Activated CD4-positive, CD25-positive, alpha-beta regulatory T cell treated with anti-CD3 and anti-CD28 coated beads, Interleukin-2, amount 50 U/mL, for 72 hours (primary cell): ENCODE measurements at regions not wholly inside any gene's neighbourhood (a gene's known extent, or its start where the extent isn't known, plus 50 kb on each side); places are given as distances from the start of the nearest gene placed in this dataset.
A peak's percentile ranks its signal among the peaks of the same experiment; 100 is the strongest.
"Not testable (repeated sequence)": the region's sequence is repeated elsewhere in the genome, so short reads cannot be mapped to it uniquely, and the experiment has no call there.

Experiments
- DNase-seq: peaks from one replicate; pipeline ENCODE4 v3.0.0; 2021

- no peak for DNase-seq
These were observed 356.3 kb downstream of the EMP1 start for GRCh38 chr12:13552830-13553229.

DNA sequence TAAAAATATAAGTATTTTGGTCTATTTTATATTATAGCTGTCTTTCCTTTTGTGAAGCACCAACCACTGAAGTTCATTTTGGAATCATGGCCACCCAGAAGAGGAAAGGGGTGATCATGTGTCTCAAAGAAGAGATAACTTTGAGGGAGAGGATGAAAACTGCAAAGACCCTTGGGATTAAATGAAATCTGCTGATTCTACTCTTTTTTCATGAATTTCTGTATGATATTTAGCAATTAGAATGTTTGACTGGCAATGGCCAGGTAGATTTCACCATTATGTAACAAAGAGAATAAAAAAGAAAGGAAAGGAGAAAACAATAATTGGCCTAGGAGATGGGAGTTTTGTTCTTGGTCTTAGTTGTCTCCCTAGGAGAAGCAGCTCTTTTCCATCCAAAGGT lies 350.8 kb downstream of the EMP1 start:
- no peak for DNase-seq

GRCh38 chr12:13546231-13546630 lies 349.7 kb downstream of the EMP1 start:
- DNase-seq: no peak

DNA sequence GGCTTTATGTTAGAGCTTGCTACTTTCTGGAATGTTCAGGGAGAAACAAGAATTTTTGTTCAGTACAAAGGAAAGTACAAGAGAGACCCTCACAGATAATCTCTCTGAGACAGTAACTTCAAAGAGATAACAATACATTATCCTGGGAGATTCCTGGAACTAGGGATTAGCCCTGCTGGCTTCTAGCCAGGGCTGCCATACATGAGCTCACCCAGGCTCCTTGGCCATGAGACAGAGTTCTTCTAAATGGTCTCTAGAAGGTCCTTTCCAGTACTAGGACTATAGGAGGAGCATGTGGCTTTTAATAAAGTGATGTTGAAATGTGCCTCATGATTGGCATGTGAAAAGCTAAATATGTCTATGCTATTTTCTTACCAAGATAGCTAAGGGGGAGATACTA lies 342.5 kb downstream of the EMP1 start:
- DNase-seq: no peak

DNA sequence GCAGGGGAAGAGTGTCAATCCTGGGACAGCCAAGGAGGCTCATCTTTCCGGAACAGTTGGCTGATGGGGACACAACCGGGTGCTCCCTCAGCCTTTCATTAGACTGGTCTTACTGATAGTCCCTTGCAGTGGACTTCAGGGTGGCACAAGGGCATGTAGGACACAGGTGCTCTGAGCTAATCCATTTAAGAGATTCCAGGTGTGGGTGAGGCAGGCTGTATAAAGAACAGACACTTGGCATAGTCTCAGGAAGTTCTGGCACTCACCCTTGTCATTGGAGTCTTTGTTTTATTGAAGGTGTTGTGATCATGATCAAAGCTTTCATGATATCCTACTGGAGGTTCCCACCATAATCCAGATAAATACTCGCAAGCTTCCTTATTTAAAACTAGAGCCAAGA lies 341.6 kb downstream of the EMP1 start:
- DNase-seq: no peak

DNA sequence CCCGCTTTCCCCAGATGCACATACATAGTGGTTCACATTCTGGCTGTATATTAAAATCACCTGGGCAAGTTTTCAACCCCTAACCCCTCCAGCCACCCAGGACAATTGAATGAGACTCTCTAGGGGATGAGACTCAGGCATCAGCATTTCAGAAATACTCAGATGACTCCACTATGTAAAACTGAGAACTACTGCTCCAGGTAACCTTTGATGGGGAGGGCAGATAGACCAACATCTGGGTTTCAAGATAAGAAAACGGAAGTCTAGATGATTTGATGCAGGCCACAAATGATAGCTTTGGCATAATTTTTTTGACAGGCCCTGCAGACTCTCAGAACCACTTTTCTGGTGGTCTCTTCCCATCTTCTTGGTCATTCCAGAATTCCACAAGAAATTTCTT lies 341.1 kb downstream of the EMP1 start:
- no peak for DNase-seq

DNA sequence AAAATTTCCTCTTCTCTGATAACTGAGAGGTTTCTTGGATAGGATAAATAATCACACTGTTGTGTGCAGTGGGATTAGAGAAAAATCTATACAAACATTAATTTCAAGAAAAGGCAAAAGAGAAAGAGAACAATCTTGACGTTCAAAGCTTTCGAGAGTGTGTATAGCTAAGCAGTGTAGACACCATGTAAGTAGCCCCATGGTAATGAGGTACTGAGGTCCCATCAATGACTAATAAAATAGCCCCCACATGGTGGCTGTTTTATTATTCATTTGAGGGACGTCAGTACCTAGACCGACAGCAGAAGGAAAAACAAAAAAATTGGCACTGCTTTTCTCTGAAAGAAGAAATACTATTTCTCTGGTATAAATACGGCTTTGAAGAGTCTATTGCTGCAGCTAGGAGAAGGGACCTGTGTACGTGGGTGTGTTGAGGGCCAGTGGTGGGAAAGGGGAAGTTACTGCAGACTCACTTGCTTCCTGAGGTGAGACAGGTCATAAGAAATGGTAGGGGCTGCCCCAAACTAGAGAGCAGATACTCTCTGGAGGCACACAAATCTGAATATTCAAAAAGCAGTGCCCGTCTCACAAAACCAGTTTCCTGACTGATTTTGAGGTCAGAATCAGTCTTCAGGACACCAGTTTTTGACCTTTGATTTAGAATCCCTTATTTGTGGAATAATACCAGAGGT lies 339.8 kb downstream of the EMP1 start:
- DNase-seq: no peak

- peak; percentile 35 for DNase-seq
These were observed 338.3 kb downstream of the EMP1 start for GRCh38 chr12:13534645-13535398.

DNA sequence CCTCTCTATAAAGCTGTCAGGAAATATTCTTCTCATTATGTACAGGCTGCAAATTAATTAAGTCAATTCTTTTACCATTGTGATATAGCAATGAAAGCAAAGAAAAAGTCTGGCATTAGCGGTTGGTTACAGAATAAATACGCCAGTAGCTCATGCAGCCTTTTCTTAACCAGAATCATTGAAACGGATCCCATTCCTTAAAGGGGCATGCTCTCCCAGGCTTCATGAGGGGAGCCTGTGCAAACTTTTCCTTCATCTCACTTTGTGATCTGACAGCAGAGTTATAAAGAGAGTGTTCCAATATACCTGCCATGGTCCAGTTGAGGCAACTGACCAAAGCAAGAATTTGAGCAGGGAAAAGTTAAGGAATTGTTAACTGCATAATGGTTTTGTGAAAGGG lies 337.7 kb downstream of the EMP1 start:
- no peak for DNase-seq

DNA sequence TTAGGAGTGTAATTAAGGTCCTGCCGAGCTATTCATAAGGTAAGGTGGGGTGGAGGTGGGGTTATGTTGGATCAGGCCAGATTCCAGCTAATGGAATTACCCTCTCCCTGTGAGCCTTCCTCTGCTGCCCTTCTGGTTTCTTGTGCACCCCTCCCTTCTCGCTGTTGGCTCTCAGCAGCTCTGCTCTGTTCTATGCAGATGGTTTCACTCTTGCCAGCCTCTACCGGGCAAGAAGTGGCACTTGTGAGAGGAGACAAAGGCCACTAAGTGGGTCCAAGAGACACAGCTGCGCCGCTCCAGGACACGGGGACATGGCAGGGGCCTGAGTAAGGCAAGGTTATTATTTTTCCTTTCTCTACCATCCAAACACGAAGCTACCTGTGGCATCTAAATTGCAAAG lies 334.4 kb downstream of the EMP1 start:
- no peak for DNase-seq

DNA sequence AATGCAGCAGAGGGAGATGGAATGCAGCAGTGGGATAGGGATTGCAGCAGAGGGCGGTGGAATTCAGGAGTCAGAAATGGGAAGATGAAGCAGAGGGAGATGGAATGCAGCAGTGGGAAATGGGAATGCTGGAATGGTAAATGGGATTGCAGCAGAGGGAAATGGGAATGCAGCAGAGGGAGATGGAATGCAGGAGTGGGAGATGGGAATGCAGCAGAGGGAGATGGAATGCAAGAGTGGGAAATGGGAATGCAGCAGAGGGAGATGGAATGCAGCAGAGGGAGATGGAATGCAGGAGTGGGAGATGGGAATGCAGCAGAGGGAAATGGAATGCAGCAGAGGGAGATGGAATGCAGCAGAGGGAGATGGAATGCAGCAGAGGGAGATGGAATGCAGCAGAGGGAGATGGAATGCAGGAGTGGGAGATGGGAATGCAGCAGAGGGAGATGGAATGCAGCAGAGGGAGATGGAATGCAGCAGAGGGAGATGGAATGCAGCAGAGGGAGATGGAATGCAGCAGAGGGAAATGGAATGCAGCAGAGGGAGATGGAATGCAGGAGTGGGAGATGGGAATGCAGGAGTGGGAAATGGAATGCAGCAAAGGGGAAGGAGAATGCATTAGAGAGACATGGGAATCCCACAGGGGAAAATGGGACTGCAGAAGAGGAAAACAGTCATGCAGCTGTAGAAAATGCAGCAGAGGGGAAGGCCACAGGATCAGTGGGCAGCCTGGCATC lies 329.8 kb downstream of the EMP1 start:
- not testable (repeated sequence) for DNase-seq

DNA sequence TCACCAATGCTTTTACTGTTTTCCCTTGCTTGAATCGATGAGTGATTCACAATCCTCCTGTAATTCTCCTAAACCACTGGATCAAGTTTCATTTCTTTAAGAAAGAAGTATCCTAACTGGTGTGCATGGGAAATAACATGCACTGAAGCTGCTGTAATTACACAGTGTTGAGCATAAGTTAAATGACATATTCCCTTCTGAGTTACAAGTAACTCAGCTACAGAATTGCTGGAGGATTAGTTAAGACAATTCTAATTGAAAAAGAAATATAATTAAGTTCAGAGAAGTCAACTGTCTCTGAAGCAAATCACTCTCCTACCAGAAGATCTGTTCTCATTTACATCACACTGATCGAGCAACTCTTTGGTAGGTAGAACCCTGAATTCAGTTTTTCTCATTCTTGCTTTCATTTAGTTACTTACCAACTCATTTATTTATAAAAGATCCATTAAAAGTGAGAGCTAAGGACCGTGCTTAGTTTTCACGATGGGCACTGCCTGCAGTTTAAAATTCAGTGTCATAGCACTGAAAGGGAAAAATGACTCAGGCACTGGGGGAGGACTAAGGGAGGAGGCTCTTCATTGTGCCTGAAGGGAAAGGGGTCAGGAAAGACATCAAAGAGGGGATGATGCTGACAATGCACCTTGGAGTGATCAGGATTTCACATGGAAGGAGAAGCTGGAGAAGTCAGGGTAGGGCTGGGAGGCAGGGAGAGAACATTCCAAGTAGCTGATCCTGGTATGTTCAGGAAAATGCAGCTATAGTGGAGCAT lies 327.2 kb downstream of the EMP1 start:
- DNase-seq: no peak

GRCh38 chr12:13518034-13518433 lies 321.5 kb downstream of the EMP1 start:
- DNase-seq: not testable (repeated sequence)

GRCh38 chr12:13509740-13510139 lies 313.2 kb downstream of the EMP1 start:
- DNase-seq: no peak

DNA sequence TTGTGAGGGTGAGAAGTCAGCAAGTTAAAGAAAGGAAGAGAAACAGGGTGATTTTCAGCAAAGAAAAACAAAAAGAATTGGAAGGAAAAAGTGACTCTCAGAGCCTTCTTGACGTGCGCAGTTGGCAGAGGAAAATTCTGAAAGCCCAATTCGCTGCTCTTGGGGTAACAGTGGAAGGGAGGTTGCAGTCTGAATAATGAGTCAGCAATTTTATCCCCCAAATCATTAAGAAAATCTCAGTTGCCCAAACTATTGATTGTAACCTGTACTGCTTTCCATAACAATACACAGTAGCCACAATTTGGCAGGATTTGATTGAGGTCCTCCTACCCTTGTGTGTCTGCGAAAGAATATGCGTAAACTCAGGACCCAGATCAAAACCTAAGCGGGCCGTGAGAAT lies 309.1 kb downstream of the EMP1 start:
- no peak for DNase-seq

DNA sequence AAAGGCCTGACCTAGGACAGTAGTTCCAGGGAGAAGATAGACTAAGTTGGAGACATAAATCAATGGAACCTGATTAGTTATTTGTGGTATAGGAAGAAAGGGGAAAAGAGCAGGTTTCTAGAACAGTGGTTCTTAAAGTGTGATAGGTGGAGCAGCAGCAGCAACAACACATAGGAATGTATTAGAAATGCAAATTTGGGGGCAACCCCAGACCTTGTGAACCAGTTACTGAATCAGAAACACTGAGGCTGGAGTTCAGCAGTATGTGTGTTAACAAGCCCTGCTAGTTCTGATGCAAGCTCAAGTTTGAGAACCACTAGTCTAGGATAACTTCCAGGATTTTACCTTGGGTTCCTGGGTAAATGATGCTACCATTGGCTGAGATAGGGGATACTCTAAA lies 308.7 kb downstream of the EMP1 start:
- DNase-seq: no peak

DNA sequence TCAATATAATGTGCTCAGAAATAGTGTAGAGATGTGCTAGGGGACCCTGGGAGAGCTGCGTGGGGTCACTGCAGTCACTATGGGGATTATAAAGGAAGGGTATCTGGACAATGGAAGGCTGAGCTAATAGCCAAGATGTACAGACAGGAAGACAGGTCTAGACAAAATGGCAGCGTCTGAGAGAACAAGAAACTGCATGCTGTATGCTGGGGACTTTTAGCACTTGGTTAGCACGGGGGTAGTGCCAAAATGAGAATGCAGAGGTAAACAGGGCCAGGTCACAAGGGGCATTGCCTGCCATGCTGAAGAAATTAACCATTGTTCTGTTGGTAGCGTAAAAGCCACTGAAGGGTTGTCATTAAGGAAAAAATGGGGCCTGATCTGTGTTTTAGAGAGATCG lies 308.2 kb downstream of the EMP1 start:
- DNase-seq: no peak

GRCh38 chr12:13504074-13504473 lies 307.5 kb downstream of the EMP1 start:
- no peak for DNase-seq

DNA sequence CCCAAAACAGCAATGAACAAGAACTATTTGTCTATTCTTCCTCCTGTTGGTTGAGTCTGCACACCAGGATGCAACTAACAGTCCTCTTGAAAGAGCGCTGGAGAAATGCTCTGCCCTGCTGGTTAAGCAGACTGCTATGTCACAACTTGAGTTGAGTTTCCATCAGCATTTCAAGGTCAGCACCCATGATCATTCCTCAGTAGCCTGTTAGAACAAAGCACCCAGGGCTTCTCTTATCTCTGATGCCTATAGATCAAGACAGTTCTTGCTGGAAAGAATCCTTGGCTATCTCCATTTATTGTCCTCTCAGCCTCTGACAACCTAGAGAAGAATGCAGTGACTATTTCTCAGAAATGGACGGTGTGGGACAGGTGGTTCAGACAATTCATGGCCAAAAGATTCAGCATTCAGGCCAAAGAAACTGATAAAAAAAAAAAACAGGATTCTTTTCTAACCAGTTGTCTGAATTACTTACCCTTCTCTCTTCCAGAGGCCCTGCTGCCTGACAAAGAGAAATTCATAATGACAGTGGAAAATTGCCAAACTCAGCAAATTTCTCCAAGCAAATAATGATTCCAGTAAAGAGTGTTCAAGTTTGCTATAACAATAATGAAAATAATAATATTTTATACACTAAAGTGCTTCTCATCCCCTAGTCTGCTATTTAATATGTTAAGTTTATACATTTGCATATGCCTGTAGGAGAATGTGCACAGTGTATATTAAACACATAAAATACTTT lies 306.7 kb downstream of the EMP1 start:
- no peak for DNase-seq

- no peak for DNase-seq
These were observed 302.5 kb downstream of the EMP1 start for GRCh38 chr12:13499008-13499407.

DNA sequence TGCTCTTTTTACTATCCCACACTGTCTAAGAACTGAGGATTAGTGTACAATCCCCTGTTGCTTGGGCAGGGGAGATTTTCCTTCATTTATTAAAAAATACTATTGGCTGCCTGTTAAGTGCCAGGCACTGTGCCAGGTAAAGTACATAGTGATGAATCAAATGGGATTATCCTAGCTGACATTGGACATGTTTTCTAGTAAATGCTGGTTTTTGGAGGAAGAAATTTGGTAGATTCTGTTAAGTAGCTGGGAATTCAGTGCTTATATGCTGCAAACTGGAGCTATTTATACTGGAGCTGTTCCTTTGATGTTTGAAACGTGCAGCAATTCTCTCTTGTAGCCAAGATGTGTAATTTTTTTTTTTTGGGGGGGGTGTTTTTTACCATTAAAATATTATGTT lies 299.6 kb downstream of the EMP1 start:
- no peak for DNase-seq

DNA sequence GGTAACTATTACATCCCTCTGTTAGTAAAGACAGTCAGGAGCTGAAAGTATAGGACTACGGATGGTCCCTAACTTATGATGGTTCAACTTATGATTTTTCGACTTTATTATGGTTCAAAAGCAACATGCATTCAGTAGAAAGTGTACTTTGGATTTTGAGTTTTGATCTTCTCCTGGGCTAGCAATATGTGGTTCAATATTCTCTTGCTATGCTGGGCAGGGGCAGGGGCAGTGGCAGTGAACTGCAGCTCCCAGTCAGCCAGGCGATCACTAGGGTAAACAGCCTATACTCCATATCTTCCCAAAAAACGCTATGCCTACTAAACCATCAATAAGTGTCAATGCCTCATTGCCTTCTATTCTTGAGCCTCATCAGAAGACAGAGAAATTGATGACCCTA lies 292.7 kb downstream of the EMP1 start:
- no peak for DNase-seq

DNA sequence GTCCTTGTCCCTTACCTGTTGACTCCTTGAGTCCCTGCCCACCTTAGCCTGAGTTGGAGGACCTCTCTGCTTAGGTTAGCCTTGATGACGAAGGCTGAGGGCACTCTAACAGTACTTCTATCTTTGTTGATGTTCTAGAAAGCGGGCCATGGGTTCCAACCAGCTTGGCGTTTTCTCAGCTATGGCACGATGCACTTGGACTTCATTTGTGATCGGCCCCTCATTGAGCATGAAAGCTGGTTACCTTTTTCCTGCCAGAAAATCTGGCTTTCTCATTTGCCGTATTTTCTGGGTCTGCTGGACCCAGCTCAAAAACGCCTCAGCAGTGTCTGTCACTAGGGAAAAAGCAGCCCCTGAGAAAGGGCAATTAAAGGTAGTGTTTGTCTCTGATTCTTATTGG lies 290.8 kb downstream of the EMP1 start:
- DNase-seq: no peak
